Upper lobe of left lung (tissue), 6 donors: ENCODE measurements at regions not wholly inside any gene's neighbourhood (a gene's known extent, or its start where the extent isn't known, plus 50 kb on each side); places are given as distances from the start of the nearest gene placed in this dataset.
A peak's percentile ranks its signal among the peaks of the same experiment; 100 is the strongest.

ENCODE experiments used
- ATAC-seq, 2 donors: fragments of 200-7000 bp; cut with Tn5 transposase; one replicate each; pipeline ENCODE4 v1.9.1; 2022; ENCODE audit warnings: mild to moderate bottlenecking in 2 of 2, moderate library complexity in 2 of 2; ENCODE audit not compliant: low FRiP score in 2 of 2
- DNase-seq, 2 donors: peaks; one replicate each; pipeline ENCODE4 v3.0.0-alpha.2; 2019 to 2020
- H3K27ac ChIP-seq, 4 donors: fragments of 200-600 bp; sonication (generic); one replicate each; pipeline ENCODE4 v1.5.1; 2016 to 2019
- H3K27me3 ChIP-seq, 4 donors: fragments of 200-600 bp; sonication (generic); one replicate each; pipeline ENCODE4 v1.5.1; 2017 to 2019
- H3K36me3 ChIP-seq, 4 donors: fragments of 200-600 bp; sonication (generic); one replicate each; pipeline ENCODE4 v1.5.1; 2016 to 2019
- H3K4me1 ChIP-seq, 4 donors: fragments of 200-600 bp; sonication (generic); one replicate each; pipeline ENCODE4 v1.5.1; 2018 to 2019
- H3K4me3 ChIP-seq, 4 donors: fragments of 200-600 bp; sonication (generic); one replicate each; pipeline ENCODE4 v1.5.1; 2017 to 2019; ENCODE audit warnings: mild to moderate bottlenecking in 2 of 4, moderate library complexity in 1 of 4
- H3K9me3 ChIP-seq, 4 donors: fragments of 200-600 bp; sonication (generic); one replicate each; pipeline ENCODE4 v1.5.1; 2018 to 2019
- CTCF ChIP-seq, 6 experiments: fragments of 450-650 bp in 4 of 6; fragments of 200-600 bp in 2 of 6; sonication (generic) in 2 of 6; IDR thresholded peaks; one replicate each; pipeline ENCODE4 v1.5.1; 2016 to 2019; ENCODE audit warnings: antibody characterized with exemption in 6 of 6
- EP300 ChIP-seq, 4 donors: sonication (generic); formaldehyde crosslinking; IDR thresholded peaks; one replicate each; pipeline ENCODE4 v1.5.1; 2017; ENCODE audit warnings: antibody characterized with exemption in 4 of 4, control low read depth in 2 of 4
- POLR2A ChIP-seq, 4 donors: fragments of 450-650 bp; IDR thresholded peaks; one replicate each; pipeline ENCODE4 v1.5.1; 2016 to 2017; ENCODE audit warnings: antibody characterized with exemption in 4 of 4, mild to moderate bottlenecking in 2 of 4
- POLR2AphosphoS5 ChIP-seq, 2 donors: sonication (generic); formaldehyde crosslinking; IDR thresholded peaks; one replicate each; pipeline ENCODE4 v1.5.1; 2017; ENCODE audit warnings: antibody characterized with exemption in 2 of 2
- WGBS, 2 donors: methylation state at CpG; one replicate each; pipeline ENCODE4 v1.1.5; 2017 to 2018; 5-methylcytosine and 5-hydroxymethylcytosine counted together
- donor health status: DM: no; HTN: no; CAD: no; lungs with moderate emphysema.
- donor health status: DM: no; HTN: yes; CAD: no; lungs with severe emphysema.

DNA sequence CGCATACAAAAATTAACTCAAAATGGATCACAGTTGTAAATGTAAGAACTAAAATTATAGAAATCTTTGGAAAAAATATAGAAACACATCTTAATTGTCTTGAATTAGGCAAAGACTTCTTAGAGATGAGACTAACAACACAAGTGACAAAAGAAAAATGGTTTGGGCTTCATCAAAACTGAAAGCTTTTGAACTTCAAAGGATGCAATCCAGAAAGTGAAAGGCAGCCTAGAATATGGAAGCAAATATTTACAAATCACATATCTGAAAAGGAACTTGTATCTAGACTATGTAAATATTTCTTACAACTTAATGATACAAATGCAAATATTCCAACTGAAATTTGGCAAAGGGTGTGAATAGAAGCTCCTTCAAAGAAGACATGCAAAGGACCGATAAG, 582.8 kb upstream of the ZEB2 start:
- Histone ChIP-seq H3K4me1 (peaks cover 0 to 2% (median 0%) of the 10 kb centered on the region in 4 donors), H3K4me3 (no peak overlapping the region), H3K36me3 (no peaks in the 10 kb centered on the region), H3K27ac (no peak overlapping the region), H3K9me3 (no peaks in the 10 kb centered on the region), H3K27me3 (no peaks in the 10 kb centered on the region)
- ATAC-seq, result no peak
- TF ChIP-seq POLR2AphosphoS5 (IDR thresholded peaks at IDR 0.05), result no peak
- no peak for TF ChIP-seq CTCF (IDR thresholded peaks at IDR 0.05)
- no peak for TF ChIP-seq POLR2A (IDR thresholded peaks at IDR 0.05)
- no peak for TF ChIP-seq EP300 (IDR thresholded peaks at IDR 0.05)
- no peak for DNase-seq
- WGBS, 2 donors, result 70 to 74% methylated on average over 2 of the region's 2 CpGs

DNA sequence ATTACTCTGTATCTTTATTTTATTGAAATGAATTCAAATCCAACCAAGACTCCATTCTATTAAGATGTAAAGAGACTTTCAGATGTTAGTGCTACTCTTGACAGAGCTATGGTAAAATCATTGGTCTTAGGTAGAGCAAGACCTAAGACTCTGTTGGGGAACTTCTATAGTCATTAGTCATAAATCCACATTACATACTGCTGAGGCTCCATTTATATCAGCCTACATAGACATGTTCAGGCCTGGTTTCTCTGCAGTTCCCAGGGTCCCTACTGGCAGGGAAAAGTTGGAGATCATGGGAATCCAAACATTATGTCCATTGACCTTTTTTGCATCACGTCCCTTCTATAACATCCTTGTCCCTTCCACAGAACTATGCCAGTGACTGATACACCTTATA, 580.4 kb upstream of the ZEB2 start:
- TF ChIP-seq POLR2AphosphoS5 (IDR thresholded peaks at IDR 0.05), result no peak
- no peak for TF ChIP-seq CTCF (IDR thresholded peaks at IDR 0.05)
- no peak for TF ChIP-seq POLR2A (IDR thresholded peaks at IDR 0.05)
- no peak for TF ChIP-seq EP300 (IDR thresholded peaks at IDR 0.05)
- Histone ChIP-seq H3K9me3 (no peaks in the 10 kb centered on the region), H3K27me3 (no peaks in the 10 kb centered on the region), H3K4me1 (peaks cover 0 to 2% (median 0%) of the 10 kb centered on the region in 4 donors), H3K4me3 (no peak overlapping the region), H3K27ac (no peak overlapping the region), H3K36me3 (no peaks in the 10 kb centered on the region)
- WGBS, 2 donors, result 100% methylated on average over 1 of the region's 1 CpG
- ATAC-seq, result no peak
- no peak for DNase-seq

DNA sequence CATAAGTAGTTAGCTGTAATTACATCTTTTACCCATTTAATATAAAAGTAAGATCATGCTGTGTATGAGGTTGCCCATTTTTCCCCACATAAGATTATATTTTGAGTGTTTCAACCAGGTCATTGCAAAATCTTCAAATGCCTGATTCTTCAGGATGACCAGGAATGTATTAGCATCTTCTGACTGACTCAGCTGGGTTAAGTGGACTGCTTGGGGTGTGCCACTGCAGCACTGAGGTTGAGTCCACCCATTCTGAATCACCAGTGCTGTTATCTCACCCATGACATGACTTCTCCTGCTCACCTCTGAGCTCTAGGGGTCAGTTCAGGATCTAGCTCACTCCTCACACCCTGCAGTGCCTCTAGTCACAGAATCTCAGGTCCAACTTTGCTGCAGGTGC, 576.7 kb upstream of the ZEB2 start:
- DNase-seq, result no peak
- Histone ChIP-seq H3K9me3 (no peaks in the 10 kb centered on the region), H3K27ac (no peak overlapping the region), H3K27me3 (no peaks in the 10 kb centered on the region), H3K4me1 (peaks cover 0 to 2% (median 0%) of the 10 kb centered on the region in 4 donors), H3K36me3 (no peaks in the 10 kb centered on the region), H3K4me3 (no peak overlapping the region)
- TF ChIP-seq POLR2AphosphoS5 (IDR thresholded peaks at IDR 0.05), result no peak
- TF ChIP-seq EP300 (IDR thresholded peaks at IDR 0.05), result no peak
- TF ChIP-seq POLR2A (IDR thresholded peaks at IDR 0.05), result no peak
- TF ChIP-seq CTCF (IDR thresholded peaks at IDR 0.05), result no peak
- peak in 1 of 2 donors; percentile 71 for ATAC-seq

DNA sequence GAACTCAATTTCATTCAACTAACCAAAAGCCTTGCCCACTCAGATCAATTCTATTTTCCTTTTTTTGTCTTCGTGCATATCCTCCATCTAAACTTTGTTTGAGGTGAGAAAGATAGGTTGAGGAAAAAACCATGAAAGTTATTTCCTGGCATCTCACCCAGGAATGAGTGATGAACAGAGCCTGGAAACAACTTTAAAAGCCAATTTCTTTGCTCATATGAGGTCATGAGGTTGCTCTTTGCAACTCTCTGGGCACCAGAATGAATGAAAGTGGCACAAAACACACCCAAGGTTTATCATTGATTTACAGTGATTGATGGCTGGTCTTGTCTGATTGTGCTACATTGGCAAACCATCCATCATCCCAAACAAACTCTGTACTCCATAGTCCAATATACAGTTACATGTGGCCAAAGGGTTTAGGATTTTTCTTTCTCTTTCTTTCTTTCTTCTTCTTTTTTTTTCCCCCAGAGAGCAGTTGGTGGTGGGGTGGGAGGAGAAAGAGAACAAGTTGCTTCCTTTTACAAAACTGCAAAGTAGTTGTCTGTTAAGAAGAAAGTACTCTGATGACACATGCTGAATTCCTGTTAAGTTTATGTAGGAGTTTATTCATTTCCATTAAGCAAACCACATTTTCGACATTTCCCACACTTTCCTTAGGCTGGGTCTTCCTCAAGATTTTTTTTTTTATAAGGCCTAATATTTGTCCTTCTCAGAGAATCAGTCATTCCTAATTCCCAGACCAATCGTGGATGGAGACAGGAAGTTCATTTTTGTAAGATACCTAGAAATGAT, 575.9 kb upstream of the ZEB2 start:
- Histone ChIP-seq H3K4me3 (no peak overlapping the region), H3K27me3 (no peaks in the 10 kb centered on the region), H3K9me3 (no peaks in the 10 kb centered on the region), H3K27ac (no peak overlapping the region), H3K36me3 (no peaks in the 10 kb centered on the region), H3K4me1 (peaks cover 0 to 2% (median 0%) of the 10 kb centered on the region in 4 donors)
- DNase-seq (no peak), ATAC-seq (peak in 1 of 2 donors; percentile 9)
- TF ChIP-seq CTCF (IDR thresholded peaks at IDR 0.05) (no peak), POLR2AphosphoS5 (IDR thresholded peaks at IDR 0.05) (no peak), EP300 (IDR thresholded peaks at IDR 0.05) (no peak), POLR2A (IDR thresholded peaks at IDR 0.05) (no peak)
- 53 to 65% methylated on average over 3 of the region's 3 CpGs for WGBS, 2 donors

DNA sequence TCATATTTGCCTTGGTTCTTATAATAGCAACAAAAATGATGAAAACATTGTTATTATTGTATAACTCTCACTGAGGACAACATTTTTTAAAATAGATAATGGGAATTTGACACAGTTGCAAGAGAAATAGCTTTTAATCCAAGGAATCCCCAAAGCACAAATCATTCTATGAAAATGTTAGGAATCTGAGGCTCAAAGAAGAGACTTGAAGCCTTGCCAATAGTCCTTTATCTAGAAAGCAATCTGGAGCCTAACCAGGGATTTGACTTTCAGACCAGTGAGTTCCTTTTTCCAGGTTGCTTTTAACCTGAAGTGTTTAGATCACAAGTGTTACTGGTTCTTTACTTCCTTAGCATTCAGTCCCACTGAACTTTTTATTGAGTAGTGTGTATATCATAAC, 574.5 kb upstream of the ZEB2 start:
- H3K9me3 ChIP-seq, result no peaks in the 10 kb centered on the region
- H3K27me3 ChIP-seq, result no peaks in the 10 kb centered on the region
- H3K36me3 ChIP-seq, result no peaks in the 10 kb centered on the region
- TF ChIP-seq EP300 (IDR thresholded peaks at IDR 0.05), result no peak
- no peak for TF ChIP-seq POLR2A (IDR thresholded peaks at IDR 0.05)
- TF ChIP-seq POLR2AphosphoS5 (IDR thresholded peaks at IDR 0.05), result no peak
- TF ChIP-seq CTCF (IDR thresholded peaks at IDR 0.05), result no peak
- no peak overlapping the region for H3K4me3 ChIP-seq
- no peak overlapping the region for H3K27ac ChIP-seq
- H3K4me1 ChIP-seq, result peaks cover 0 to 2% (median 0%) of the 10 kb centered on the region in 4 donors
- no peak for ATAC-seq
- DNase-seq, result no peak
